ENCODE measurements at regions not wholly inside any gene's neighbourhood (a gene's known extent, or its start where the extent isn't known, plus 50 kb on each side); places are given as distances from the start of the nearest gene placed in this dataset.

- TF ChIP-seq CTCF (IDR thresholded peaks at IDR 0.05): no peak
- no peak for TF ChIP-seq POLR2A (IDR thresholded peaks at IDR 0.05)
Measured at GRCh38 chr6:140905724-140906123, 1227.0 kb upstream of the GJE1 start.

Data from Peyer's patch (tissue), 4 donors.